Immature natural killer cell (primary cell): ENCODE measurements at regions not wholly inside any gene's neighbourhood (a gene's known extent, or its start where the extent isn't known, plus 50 kb on each side); places are given as distances from the start of the nearest gene placed in this dataset.
"Not testable (repeated sequence)": the region's sequence is repeated elsewhere in the genome, so short reads cannot be mapped to it uniquely, and the experiment has no call there.

Experiments used
- DNase-seq, 3 donors: peaks; one replicate each; pipeline ENCODE4 v3.0.0; 2022; ENCODE audit warnings: mixed read lengths in 1 of 3
- H3K27ac Mint-ChIP-seq, 6 donors: one replicate each; pipeline ENCODE4 v1.8.0; 2020; ENCODE audit warnings: mixed read lengths in 6 of 6, mild to moderate bottlenecking in 5 of 6, inconsistent platforms in 4 of 6, moderate library complexity in 3 of 6
- H3K27me3 Mint-ChIP-seq, 3 donors: one replicate each; pipeline ENCODE4 v1.8.0; 2020 to 2021; ENCODE audit warnings: low read depth in 3 of 3, mild to moderate bottlenecking in 3 of 3, mixed read lengths in 3 of 3, moderate library complexity in 3 of 3, inconsistent platforms in 1 of 3
- H3K36me3 Mint-ChIP-seq, 3 donors: one replicate each; pipeline ENCODE4 v1.8.0; 2020; ENCODE audit warnings: mixed read lengths in 3 of 3, inconsistent platforms in 2 of 3, mild to moderate bottlenecking in 2 of 3
- H3K4me1 Mint-ChIP-seq, 2 donors: one replicate each; pipeline ENCODE4 v1.8.0; 2020; ENCODE audit warnings: inconsistent platforms in 2 of 2, mild to moderate bottlenecking in 2 of 2, mixed read lengths in 2 of 2, moderate library complexity in 1 of 2
- H3K4me3 Mint-ChIP-seq, 5 donors: one replicate each; pipeline ENCODE4 v1.8.0; 2020; ENCODE audit warnings: mild to moderate bottlenecking in 5 of 5, mixed read lengths in 5 of 5, inconsistent platforms in 3 of 5, moderate library complexity in 3 of 5
- H3K9me3 Mint-ChIP-seq, 6 donors: one replicate each; pipeline ENCODE4 v1.8.0; 2020; ENCODE audit warnings: mild to moderate bottlenecking in 6 of 6, mixed read lengths in 6 of 6, inconsistent platforms in 4 of 6, moderate library complexity in 3 of 6

GRCh38 chr20:55143601-55144000 is 668.2 kb downstream of the DOK5 start:
- H3K4me3 Mint-ChIP-seq = no peak overlapping the region
- DNase-seq = no peak
- H3K9me3 Mint-ChIP-seq = peaks cover 0 to 18% (median 4%) of the 10 kb centered on the region in 6 donors
- H3K4me1 Mint-ChIP-seq = no peaks in the 10 kb centered on the region
- H3K27me3 Mint-ChIP-seq = no peaks in the 10 kb centered on the region
- no peak overlapping the region for H3K27ac Mint-ChIP-seq
- H3K36me3 Mint-ChIP-seq = no peaks in the 10 kb centered on the region

- Mint-ChIP-seq H3K27ac (no peak overlapping the region), H3K4me3 (no peak overlapping the region), H3K36me3 (no peaks in the 10 kb centered on the region), H3K4me1 (no peaks in the 10 kb centered on the region), H3K27me3 (no peaks in the 10 kb centered on the region), H3K9me3 (peaks cover 0 to 14% (median 3%) of the 10 kb centered on the region in 6 donors)
- no peak for DNase-seq
Observed at GRCh38 chr20:55142932-55143331, 667.5 kb downstream of the DOK5 start.

GRCh38 chr20:55140631-55141030 is 665.2 kb downstream of the DOK5 start:
- peaks cover 0 to 8% (median 4%) of the 10 kb centered on the region in 6 donors for H3K9me3 Mint-ChIP-seq
- no peak overlapping the region for H3K27ac Mint-ChIP-seq

GRCh38 chr20:55139173-55139765 is 663.9 kb downstream of the DOK5 start:
- Mint-ChIP-seq H3K4me3 (no peak overlapping the region), H3K27me3 (no peaks in the 10 kb centered on the region), H3K4me1 (no peaks in the 10 kb centered on the region), H3K27ac (no peak overlapping the region), H3K9me3 (peaks cover 0 to 5% (median 0%) of the 10 kb centered on the region in 6 donors), H3K36me3 (no peaks in the 10 kb centered on the region)
- no peak for DNase-seq

More at GRCh38 chr20:55140631-55141030, 665.2 kb downstream of the DOK5 start:
- DNase-seq = no peak
- Mint-ChIP-seq H3K27me3 (no peaks in the 10 kb centered on the region), H3K36me3 (no peaks in the 10 kb centered on the region), H3K4me3 (no peak overlapping the region), H3K4me1 (no peaks in the 10 kb centered on the region)

- Mint-ChIP-seq H3K27me3 (no peaks in the 10 kb centered on the region), H3K36me3 (no peaks in the 10 kb centered on the region), H3K27ac (no peak overlapping the region), H3K4me3 (no peak overlapping the region), H3K4me1 (no peaks in the 10 kb centered on the region), H3K9me3 (peaks cover 0 to 7% (median 5%) of the 10 kb centered on the region in 6 donors)
- DNase-seq = no peak
Observed at GRCh38 chr20:55135923-55136322, 660.5 kb downstream of the DOK5 start.

GRCh38 chr20:55132523-55132922 is 657.1 kb downstream of the DOK5 start:
- H3K36me3 Mint-ChIP-seq = no peaks in the 10 kb centered on the region
- H3K4me3 Mint-ChIP-seq = no peak overlapping the region
- peaks cover 0 to 10% (median 5%) of the 10 kb centered on the region in 6 donors for H3K9me3 Mint-ChIP-seq
- H3K4me1 Mint-ChIP-seq = no peaks in the 10 kb centered on the region
- DNase-seq = no peak
- H3K27me3 Mint-ChIP-seq = no peaks in the 10 kb centered on the region
- H3K27ac Mint-ChIP-seq = no peak overlapping the region

- not testable (repeated sequence) for H3K36me3 Mint-ChIP-seq, H3K27ac Mint-ChIP-seq, H3K27me3 Mint-ChIP-seq, H3K4me3 Mint-ChIP-seq, DNase-seq, H3K4me1 Mint-ChIP-seq
- H3K9me3 Mint-ChIP-seq = peaks cover 0 to 14% (median under 1%) of the 10 kb centered on the region in 6 donors
Observed at GRCh38 chr20:55117577-55117976, 642.2 kb downstream of the DOK5 start.

GRCh38 chr20:55116598-55116997 is 641.2 kb downstream of the DOK5 start:
- Mint-ChIP-seq H3K4me1 (no peaks in the 10 kb centered on the region), H3K4me3 (no peak overlapping the region), H3K27ac (no peak overlapping the region), H3K36me3 (no peaks in the 10 kb centered on the region), H3K27me3 (peaks cover 0 to 2% (median 2%) of the 10 kb centered on the region in 3 donors), H3K9me3 (peaks cover 0 to 22% (median 1%) of the 10 kb centered on the region in 6 donors)
- no peak for DNase-seq

- Mint-ChIP-seq H3K4me1 (no peaks in the 10 kb centered on the region), H3K27me3 (peaks cover 0 to 3% (median 0%) of the 10 kb centered on the region in 3 donors), H3K4me3 (no peak overlapping the region), H3K27ac (no peak overlapping the region), H3K36me3 (no peaks in the 10 kb centered on the region), H3K9me3 (peaks cover 5 to 51% (median 10%) of the 10 kb centered on the region in 6 donors)
- no peak for DNase-seq
Observed at GRCh38 chr20:55103188-55103587, 627.8 kb downstream of the DOK5 start.

- Mint-ChIP-seq H3K9me3 (peaks cover 2 to 34% (median 10%) of the 10 kb centered on the region in 6 donors), H3K4me1 (no peaks in the 10 kb centered on the region), H3K36me3 (no peaks in the 10 kb centered on the region), H3K4me3 (no peak overlapping the region), H3K27me3 (peaks cover 0 to 3% (median 0%) of the 10 kb centered on the region in 3 donors), H3K27ac (no peak overlapping the region)
- no peak for DNase-seq
Observed at GRCh38 chr20:55099251-55099650, 623.9 kb downstream of the DOK5 start.

GRCh38 chr20:55097621-55098020 is 622.2 kb downstream of the DOK5 start:
- H3K27me3 Mint-ChIP-seq = peaks cover 0 to 3% (median 1%) of the 10 kb centered on the region in 3 donors
- no peaks in the 10 kb centered on the region for H3K4me1 Mint-ChIP-seq
- no peaks in the 10 kb centered on the region for H3K36me3 Mint-ChIP-seq
- DNase-seq = no peak
- peaks cover 2 to 29% (median 13%) of the 10 kb centered on the region in 6 donors for H3K9me3 Mint-ChIP-seq
- no peak overlapping the region for H3K27ac Mint-ChIP-seq
- H3K4me3 Mint-ChIP-seq = no peak overlapping the region

GRCh38 chr20:55095745-55096400 is 620.5 kb downstream of the DOK5 start:
- Mint-ChIP-seq H3K27ac (no peak overlapping the region), H3K27me3 (peaks cover 0 to 3% (median 1%) of the 10 kb centered on the region in 3 donors), H3K4me1 (no peaks in the 10 kb centered on the region), H3K36me3 (no peaks in the 10 kb centered on the region), H3K9me3 (peaks cover 0 to 17% (median 11%) of the 10 kb centered on the region in 6 donors), H3K4me3 (no peak overlapping the region)
- no peak for DNase-seq

- Mint-ChIP-seq H3K4me1 (no peaks in the 10 kb centered on the region), H3K27me3 (peaks cover 0 to 1% (median 0%) of the 10 kb centered on the region in 3 donors), H3K4me3 (no peak overlapping the region), H3K27ac (no peak overlapping the region), H3K9me3 (peaks cover 0 to 20% (median 12%) of the 10 kb centered on the region in 6 donors), H3K36me3 (no peaks in the 10 kb centered on the region)
- no peak for DNase-seq
Observed at GRCh38 chr20:55094353-55094861, 619.0 kb downstream of the DOK5 start.

GRCh38 chr20:55090286-55090685 is 614.9 kb downstream of the DOK5 start:
- no peak for DNase-seq
- H3K4me1 Mint-ChIP-seq = no peaks in the 10 kb centered on the region
- H3K36me3 Mint-ChIP-seq = no peaks in the 10 kb centered on the region
- peaks cover 0 to 4% (median 2%) of the 10 kb centered on the region in 3 donors for H3K27me3 Mint-ChIP-seq
- H3K27ac Mint-ChIP-seq = no peak overlapping the region
- H3K4me3 Mint-ChIP-seq = no peak overlapping the region
- peaks cover 4 to 22% (median 17%) of the 10 kb centered on the region in 6 donors for H3K9me3 Mint-ChIP-seq
